WTC11 (cell line): ENCODE measurements at regions not wholly inside any gene's neighbourhood (a gene's known extent, or its start where the extent isn't known, plus 50 kb on each side); places are given as distances from the start of the nearest gene placed in this dataset.

Experiments
- ATAC-seq: fragments of 200-7000 bp; cut with Tn5 transposase; 2 replicates; pipeline ENCODE4 v1.10.0; 2021; ENCODE audit warnings: mild to moderate bottlenecking, moderate library complexity
- CTCF ChIA-PET: fragments of 300-600 bp; sonication (Branson Sonifier 250); formaldehyde crosslinking; loops from one replicate; lab custom pipeline; 2021; ENCODE audit warnings: antibody characterized with exemption; lab: Charles Lee
- POLR2A ChIA-PET: fragments of 350-600 bp; sonication (Branson Sonifier 250); formaldehyde crosslinking; loops from one replicate; lab custom pipeline; 2021; ENCODE audit warnings: antibody characterized with exemption; lab: Charles Lee
- DNase-seq: peaks from one replicate; pipeline ENCODE4 v3.0.0; 2021; ENCODE audit warnings: low spot score
- H3K27ac Mint-ChIP-seq: 2 replicates; pipeline ENCODE4 v1.8.0; 2021; ENCODE audit warnings: mixed read lengths
- H3K27me3 Mint-ChIP-seq: 2 replicates; pipeline ENCODE4 v1.8.0; 2021; ENCODE audit warnings: low read depth, mild to moderate bottlenecking, moderate library complexity, mixed read lengths
- H3K36me3 Mint-ChIP-seq: 2 replicates; pipeline ENCODE4 v1.8.0; 2021; ENCODE audit warnings: mixed read lengths
- H3K4me1 Mint-ChIP-seq: 2 replicates; pipeline ENCODE4 v1.8.0; 2022; ENCODE audit warnings: mixed read lengths
- H3K4me3 Mint-ChIP-seq: 2 replicates; pipeline ENCODE4 v1.8.0; 2021; ENCODE audit warnings: mild to moderate bottlenecking, moderate library complexity, mixed read lengths
- H3K9me3 Mint-ChIP-seq: 2 replicates; pipeline ENCODE4 v1.8.0; 2021; ENCODE audit warnings: mixed read lengths
- ATF1 ChIP-seq: sonication (generic); formaldehyde crosslinking; IDR thresholded peaks from 2 replicates; pipeline ENCODE4 v1.8.1; 2023; ENCODE audit warnings: mild to moderate bottlenecking, moderate library complexity, missing genetic modification reagents
- FOXK1 ChIP-seq: sonication (generic); formaldehyde crosslinking; IDR thresholded peaks from 2 replicates; pipeline ENCODE4 v1.8.0; 2022; ENCODE audit warnings: mild to moderate bottlenecking, moderate library complexity, missing genetic modification reagents
- MXD4 ChIP-seq: fragments of 250-450 bp; sonication (Bioruptor Pico); IDR thresholded peaks from 2 replicates; pipeline ENCODE4 v1.8.0; 2021; ENCODE audit warnings: mild to moderate bottlenecking, moderate library complexity, borderline replicate concordance
- NR3C1 ChIP-seq: sonication (generic); formaldehyde crosslinking; conservative IDR thresholded peaks from 2 replicates; pipeline ENCODE4 v1.8.1; 2023; ENCODE audit warnings: low read depth, mild to moderate bottlenecking, missing genetic modification reagents
- SMAD3 ChIP-seq: sonication (generic); formaldehyde crosslinking; IDR thresholded peaks from 2 replicates; pipeline ENCODE4 v1.8.0; 2022; ENCODE audit warnings: missing genetic modification reagents, mild to moderate bottlenecking, borderline replicate concordance
- SP1 ChIP-seq: sonication (generic); formaldehyde crosslinking; conservative IDR thresholded peaks from 2 replicates; pipeline ENCODE4 v1.8.1; 2022; ENCODE audit warnings: missing genetic modification reagents
- USF2 ChIP-seq: sonication (generic); formaldehyde crosslinking; IDR thresholded peaks from 2 replicates; pipeline ENCODE4 v1.8.1; 2023; ENCODE audit warnings: mild to moderate bottlenecking, missing genetic modification reagents, moderate library complexity
- ZMAT4 ChIP-seq: fragments of 250-450 bp; sonication (Bioruptor Pico); IDR thresholded peaks from 2 replicates; pipeline ENCODE4 v1.9.0; 2021; ENCODE audit warnings: mild to moderate bottlenecking
- ZNF219 ChIP-seq: sonication (generic); formaldehyde crosslinking; IDR thresholded peaks from 2 replicates; pipeline ENCODE4 v1.8.0; 2023; ENCODE audit warnings: missing genetic modification reagents, mild to moderate bottlenecking, borderline replicate concordance
- TF ChIP-seq, protein P1 (sequence below): sonication (generic); formaldehyde crosslinking; IDR thresholded peaks from 2 replicates; pipeline ENCODE4 v1.8.0; 2023; ENCODE audit warnings: missing genetic modification reagents
- TF ChIP-seq, protein P2 (sequence below): sonication (generic); formaldehyde crosslinking; IDR thresholded peaks from 2 replicates; pipeline ENCODE4 v1.8.0; 2022; ENCODE audit warnings: missing genetic modification reagents
- TF ChIP-seq, protein P3 (sequence below): sonication (generic); formaldehyde crosslinking; IDR thresholded peaks from 2 replicates; pipeline ENCODE4 v1.8.1; 2022; ENCODE audit warnings: mild to moderate bottlenecking, moderate library complexity, missing genetic modification reagents

DNA sequence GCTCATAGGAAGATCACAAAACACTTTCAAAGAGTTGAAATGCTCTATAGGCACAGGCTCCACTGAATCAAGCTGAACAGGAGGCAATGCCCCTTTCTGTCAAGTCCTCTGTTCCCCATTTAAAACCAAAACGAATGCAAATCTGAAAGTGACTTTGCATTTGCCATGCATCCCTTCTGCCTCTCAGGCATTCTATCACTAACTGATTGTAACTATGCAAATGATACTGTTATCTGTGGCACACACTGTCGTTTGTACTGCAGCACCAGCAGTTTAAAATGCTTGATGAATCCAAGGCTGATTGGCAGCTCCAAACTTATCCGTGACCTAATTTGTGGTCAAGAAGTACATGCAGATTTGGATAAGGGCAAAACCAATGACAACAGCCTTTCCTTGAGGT is 1067.5 kb upstream of the MAP3K7 start:
- ChIA-PET POLR2A (no interaction called here), CTCF (interaction anchor here (1.0 kb wide), 1 partner anchor 16 kb away, joined by 4 read pairs; no protein-coding TSS in a partner anchor)
- TF ChIP-seq, protein P1, sequence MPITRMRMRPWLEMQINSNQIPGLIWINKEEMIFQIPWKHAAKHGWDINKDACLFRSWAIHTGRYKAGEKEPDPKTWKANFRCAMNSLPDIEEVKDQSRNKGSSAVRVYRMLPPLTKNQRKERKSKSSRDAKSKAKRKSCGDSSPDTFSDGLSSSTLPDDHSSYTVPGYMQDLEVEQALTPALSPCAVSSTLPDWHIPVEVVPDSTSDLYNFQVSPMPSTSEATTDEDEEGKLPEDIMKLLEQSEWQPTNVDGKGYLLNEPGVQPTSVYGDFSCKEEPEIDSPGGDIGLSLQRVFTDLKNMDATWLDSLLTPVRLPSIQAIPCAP (CRISPR knock-in tag) = no peak
- ATAC-seq (peak; percentile 71), DNase-seq (no peak)
- Mint-ChIP-seq H3K36me3 (no peaks in the 10 kb centered on the region), H3K4me1 (peaks cover 35% of the 10 kb centered on the region), H3K27me3 (no peaks in the 10 kb centered on the region), H3K9me3 (peaks cover 10% of the 10 kb centered on the region), H3K27ac (peak overlapping the region; percentile 80), H3K4me3 (peak overlapping the region; percentile 41)

GRCh38 chr6:91653895-91654294 is 1067.0 kb upstream of the MAP3K7 start:
- ATAC-seq = peak; percentile 82
- POLR2A ChIA-PET = no interaction called here
- CTCF ChIA-PET = interaction anchor here (1.0 kb wide), 1 partner anchor 15 kb away, joined by 4 read pairs; no protein-coding TSS in a partner anchor
- H3K4me3 Mint-ChIP-seq = peak overlapping the region; percentile 41
- H3K27me3 Mint-ChIP-seq = no peaks in the 10 kb centered on the region
- no peaks in the 10 kb centered on the region for H3K36me3 Mint-ChIP-seq
- peak overlapping the region; percentile 80 for H3K27ac Mint-ChIP-seq
- H3K4me1 Mint-ChIP-seq = peaks cover 33% of the 10 kb centered on the region
- TF ChIP-seq ZNF219 (CRISPR knock-in tag) (no peak), MXD4 (CRISPR knock-in tag) (no peak)
- TF ChIP-seq, protein P2, sequence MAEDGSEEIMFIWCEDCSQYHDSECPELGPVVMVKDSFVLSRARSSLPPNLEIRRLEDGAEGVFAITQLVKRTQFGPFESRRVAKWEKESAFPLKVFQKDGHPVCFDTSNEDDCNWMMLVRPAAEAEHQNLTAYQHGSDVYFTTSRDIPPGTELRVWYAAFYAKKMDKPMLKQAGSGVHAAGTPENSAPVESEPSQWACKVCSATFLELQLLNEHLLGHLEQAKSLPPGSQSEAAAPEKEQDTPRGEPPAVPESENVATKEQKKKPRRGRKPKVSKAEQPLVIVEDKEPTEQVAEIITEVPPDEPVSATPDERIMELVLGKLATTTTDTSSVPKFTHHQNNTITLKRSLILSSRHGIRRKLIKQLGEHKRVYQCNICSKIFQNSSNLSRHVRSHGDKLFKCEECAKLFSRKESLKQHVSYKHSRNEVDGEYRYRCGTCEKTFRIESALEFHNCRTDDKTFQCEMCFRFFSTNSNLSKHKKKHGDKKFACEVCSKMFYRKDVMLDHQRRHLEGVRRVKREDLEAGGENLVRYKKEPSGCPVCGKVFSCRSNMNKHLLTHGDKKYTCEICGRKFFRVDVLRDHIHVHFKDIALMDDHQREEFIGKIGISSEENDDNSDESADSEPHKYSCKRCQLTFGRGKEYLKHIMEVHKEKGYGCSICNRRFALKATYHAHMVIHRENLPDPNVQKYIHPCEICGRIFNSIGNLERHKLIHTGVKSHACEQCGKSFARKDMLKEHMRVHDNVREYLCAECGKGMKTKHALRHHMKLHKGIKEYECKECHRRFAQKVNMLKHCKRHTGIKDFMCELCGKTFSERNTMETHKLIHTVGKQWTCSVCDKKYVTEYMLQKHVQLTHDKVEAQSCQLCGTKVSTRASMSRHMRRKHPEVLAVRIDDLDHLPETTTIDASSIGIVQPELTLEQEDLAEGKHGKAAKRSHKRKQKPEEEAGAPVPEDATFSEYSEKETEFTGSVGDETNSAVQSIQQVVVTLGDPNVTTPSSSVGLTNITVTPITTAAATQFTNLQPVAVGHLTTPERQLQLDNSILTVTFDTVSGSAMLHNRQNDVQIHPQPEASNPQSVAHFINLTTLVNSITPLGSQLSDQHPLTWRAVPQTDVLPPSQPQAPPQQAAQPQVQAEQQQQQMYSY (CRISPR knock-in tag) = no peak
- H3K9me3 Mint-ChIP-seq = peaks cover 10% of the 10 kb centered on the region
- DNase-seq = no peak

DNA sequence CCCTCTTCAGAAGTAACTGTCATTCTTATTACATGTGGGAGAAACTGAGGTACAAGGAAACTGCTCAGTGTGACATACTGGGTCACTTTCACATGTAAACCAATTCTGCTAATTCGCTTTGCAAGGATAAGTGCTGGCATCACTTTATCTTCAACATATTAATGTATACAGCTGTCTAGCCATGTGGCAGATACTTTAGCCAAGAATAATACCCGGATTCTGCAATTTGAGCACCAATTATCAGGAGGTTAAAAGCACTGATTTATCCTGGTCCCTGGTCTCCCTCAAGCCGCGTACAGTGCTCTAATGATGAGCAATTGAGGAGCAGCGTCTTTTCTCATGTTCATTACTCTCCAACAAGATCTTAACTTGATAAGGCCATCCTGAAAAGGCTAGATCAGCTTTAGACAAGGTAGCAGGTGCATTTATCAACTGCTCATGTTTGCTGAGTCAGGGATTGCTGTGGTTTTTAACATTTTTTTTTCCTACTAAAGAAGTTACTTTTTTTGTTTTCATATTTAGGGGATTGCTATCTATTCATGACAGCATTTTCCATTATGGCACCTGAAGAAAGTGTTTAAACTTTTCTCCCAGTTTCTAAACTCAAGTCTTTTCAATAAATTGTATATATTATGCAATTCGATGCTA is 1066.3 kb upstream of the MAP3K7 start:
- H3K27ac Mint-ChIP-seq = no peak overlapping the region
- no peaks in the 10 kb centered on the region for H3K36me3 Mint-ChIP-seq
- ChIA-PET POLR2A (no interaction called here), CTCF (interaction anchor here (1.0 kb wide), 1 partner anchor 15 kb away, joined by 4 read pairs; no protein-coding TSS in a partner anchor)
- no peaks in the 10 kb centered on the region for H3K27me3 Mint-ChIP-seq
- no peak for DNase-seq
- H3K4me1 Mint-ChIP-seq = peaks cover 33% of the 10 kb centered on the region
- peaks cover 10% of the 10 kb centered on the region for H3K9me3 Mint-ChIP-seq
- no peak for ATAC-seq
- H3K4me3 Mint-ChIP-seq = no peak overlapping the region
- TF ChIP-seq FOXK1 (CRISPR knock-in tag) (no peak), SMAD3 (CRISPR knock-in tag) (no peak), ZMAT4 (CRISPR knock-in tag) (no peak), SP1 (CRISPR knock-in tag) (no peak)

DNA sequence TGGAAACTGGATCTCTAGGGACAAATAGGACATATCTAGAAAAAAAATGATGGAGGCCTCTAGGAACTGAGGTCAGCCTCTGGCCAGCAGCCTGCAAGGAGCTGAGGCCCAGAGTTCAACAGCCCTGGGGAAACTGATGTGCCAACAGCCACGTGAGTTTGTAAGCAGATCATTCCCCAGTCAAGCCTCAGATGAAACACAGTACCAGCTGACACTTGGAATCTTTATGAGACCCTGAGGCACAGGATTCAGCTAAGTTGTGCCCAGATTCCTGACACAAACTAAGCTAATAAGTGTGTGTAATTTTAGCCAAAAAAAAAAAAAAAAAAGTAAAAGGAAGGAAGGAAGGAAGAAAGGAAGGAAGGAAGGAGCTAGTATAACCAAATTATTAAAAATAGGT is 1059.8 kb upstream of the MAP3K7 start:
- TF ChIP-seq, protein P3, sequence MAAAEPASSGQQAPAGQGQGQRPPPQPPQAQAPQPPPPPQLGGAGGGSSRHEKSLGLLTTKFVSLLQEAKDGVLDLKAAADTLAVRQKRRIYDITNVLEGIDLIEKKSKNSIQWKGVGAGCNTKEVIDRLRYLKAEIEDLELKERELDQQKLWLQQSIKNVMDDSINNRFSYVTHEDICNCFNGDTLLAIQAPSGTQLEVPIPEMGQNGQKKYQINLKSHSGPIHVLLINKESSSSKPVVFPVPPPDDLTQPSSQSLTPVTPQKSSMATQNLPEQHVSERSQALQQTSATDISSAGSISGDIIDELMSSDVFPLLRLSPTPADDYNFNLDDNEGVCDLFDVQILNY (CRISPR knock-in tag) = no peak
- TF ChIP-seq NR3C1 (CRISPR knock-in tag) (no peak), ATF1 (CRISPR knock-in tag) (no peak), USF2 (CRISPR knock-in tag) (no peak)
- TF ChIP-seq, all 79 proteins: peak for 0
- ChIA-PET CTCF (no interaction called here), POLR2A (no interaction called here)
- H3K4me1 Mint-ChIP-seq = no peaks in the 10 kb centered on the region
- no peak for DNase-seq
- no peak overlapping the region for H3K27ac Mint-ChIP-seq
- no peak for ATAC-seq
- no peak overlapping the region for H3K4me3 Mint-ChIP-seq
- H3K9me3 Mint-ChIP-seq = no peaks in the 10 kb centered on the region
- no peaks in the 10 kb centered on the region for H3K27me3 Mint-ChIP-seq
- no peaks in the 10 kb centered on the region for H3K36me3 Mint-ChIP-seq
